Spleen (tissue), 7 donors: ENCODE measurements at regions not wholly inside any gene's neighbourhood (a gene's known extent, or its start where the extent isn't known, plus 50 kb on each side); places are given as distances from the start of the nearest gene placed in this dataset.
"Not testable (repeated sequence)": the region's sequence is repeated elsewhere in the genome, so short reads cannot be mapped to it uniquely, and the experiment has no call there.

ENCODE experiments used
- CTCF ChIP-seq, 11 experiments: fragments of 200-600 bp in 7 of 11; fragments of 450-650 bp in 4 of 11; sonication (generic) in 4 of 11; IDR thresholded peaks in 8 of 11; conservative IDR thresholded peaks in 3 of 11; 1 replicate in 7 of 11; 2 replicates in 4 of 11; pipeline versions ENCODE4 v1.4.0 to v1.8.0; 2016 to 2021; ENCODE audit warnings: antibody characterized with exemption in 11 of 11, inconsistent platforms in 4 of 11, mild to moderate bottlenecking in 1 of 11
- POLR2A ChIP-seq, 3 donors: fragments of 450-650 bp; IDR thresholded peaks; one replicate each; pipeline ENCODE4 v1.5.1; 2017; ENCODE audit warnings: antibody characterized with exemption in 3 of 3, mild to moderate bottlenecking in 1 of 3
- donor health status: DM: no; HTN: no; CAD: no; lungs with moderate emphysema.
- donor health status: DM: no; HTN: no; CAD: no.
- donor health status: DM: no; HTN: no; CAD: no.

GRCh38 chr1:185526-185925 lies 266.0 kb downstream of the OR4F29 start:
- not testable (repeated sequence) for TF ChIP-seq POLR2A (IDR thresholded peaks at IDR 0.05); CTCF (IDR thresholded peaks at IDR 0.05 in 8 of 11, conservative IDR thresholded peaks at IDR 0.05 in 3 of 11)
